ENCODE measurements at regions not wholly inside any gene's neighbourhood (a gene's known extent, or its start where the extent isn't known, plus 50 kb on each side); places are given as distances from the start of the nearest gene placed in this dataset.
A peak's percentile ranks its signal among the peaks of the same experiment; 100 is the strongest.
"Not testable (repeated sequence)": the region's sequence is repeated elsewhere in the genome, so short reads cannot be mapped to it uniquely, and the experiment has no call there.

DNA sequence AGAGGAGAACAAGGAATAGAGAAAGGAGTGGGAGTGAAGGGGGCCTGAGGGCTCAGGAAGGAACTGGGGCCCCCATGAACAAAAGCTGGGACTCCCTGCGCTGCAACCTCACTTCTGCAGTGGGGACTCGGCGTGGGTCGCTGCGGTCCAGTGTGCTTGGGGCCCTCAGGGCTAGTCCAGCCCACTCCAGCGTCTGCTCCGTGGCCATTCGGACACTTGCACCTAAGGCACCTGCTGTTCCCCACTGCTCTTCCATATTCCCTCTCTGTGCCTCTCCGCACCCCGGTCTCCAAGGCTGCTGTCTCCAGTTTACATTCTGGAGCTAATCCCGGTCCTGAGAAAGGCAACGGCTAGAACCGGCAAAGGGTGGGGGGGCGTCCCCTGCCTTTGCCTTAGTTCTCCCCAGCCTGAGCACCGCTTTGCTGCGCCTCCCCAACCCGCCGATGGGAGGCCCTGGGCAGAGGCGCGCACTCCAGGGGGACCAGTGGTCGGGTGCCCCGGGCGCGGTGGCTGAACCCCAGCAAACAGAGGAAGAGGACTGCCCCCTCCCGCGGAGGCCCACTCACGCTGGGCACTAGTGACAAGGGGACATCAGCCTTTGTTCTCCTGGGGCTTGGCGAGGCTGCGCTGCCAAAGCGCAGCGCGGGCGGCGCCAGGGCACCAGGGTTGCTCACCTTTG lies 327.7 kb upstream of the F9 start:
- intact Hi-C loops (cut with DNase I), result no loop called here

DNA sequence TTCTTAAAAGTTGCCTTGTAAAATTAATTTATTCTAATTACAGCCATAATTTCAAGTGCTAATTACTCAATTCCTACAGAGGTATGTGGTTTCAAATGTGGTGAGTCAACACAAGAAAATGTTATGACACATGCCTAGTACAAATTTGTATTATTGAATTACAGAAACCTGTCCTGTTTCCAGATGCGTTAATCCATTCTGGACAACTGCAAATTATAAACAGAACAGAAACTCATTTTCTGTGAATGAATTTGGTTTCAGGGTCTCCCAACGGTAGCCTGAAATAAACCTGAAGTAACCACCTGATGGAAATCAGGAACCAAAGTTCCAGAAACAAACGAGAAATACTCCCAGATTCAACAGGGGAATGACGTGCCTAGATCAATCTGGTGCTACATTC lies 328.6 kb upstream of the F9 start:
- intact Hi-C loops (cut with DNase I), result no loop called here
- DNase-seq, result no peak

More for the DNA sequence above, 327.7 kb upstream of the F9 start:
- peak in 3 of 10 donors; percentile 72 to 79 (median 73) for DNase-seq

DNA sequence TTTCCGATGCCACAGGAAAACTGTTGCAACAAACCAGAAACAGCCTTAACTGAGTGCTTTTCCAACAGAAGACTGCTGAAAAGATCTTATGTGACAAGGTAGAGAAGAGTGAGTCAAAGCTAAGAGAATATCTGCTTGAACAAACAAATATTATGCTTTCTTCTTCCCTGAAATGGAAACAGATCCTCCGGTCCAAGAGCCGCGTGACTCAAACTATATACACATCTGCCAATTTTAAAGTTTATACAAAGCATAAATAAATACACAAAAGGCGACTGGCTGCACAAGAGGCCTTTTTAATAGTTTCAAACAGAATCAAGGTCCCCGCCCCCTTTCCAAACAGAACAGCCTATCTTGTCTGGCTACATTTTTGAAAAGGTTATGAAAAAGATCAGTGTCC lies 329.7 kb upstream of the F9 start:
- intact Hi-C loops (cut with DNase I), result no loop called here
- DNase-seq, result no peak

DNA sequence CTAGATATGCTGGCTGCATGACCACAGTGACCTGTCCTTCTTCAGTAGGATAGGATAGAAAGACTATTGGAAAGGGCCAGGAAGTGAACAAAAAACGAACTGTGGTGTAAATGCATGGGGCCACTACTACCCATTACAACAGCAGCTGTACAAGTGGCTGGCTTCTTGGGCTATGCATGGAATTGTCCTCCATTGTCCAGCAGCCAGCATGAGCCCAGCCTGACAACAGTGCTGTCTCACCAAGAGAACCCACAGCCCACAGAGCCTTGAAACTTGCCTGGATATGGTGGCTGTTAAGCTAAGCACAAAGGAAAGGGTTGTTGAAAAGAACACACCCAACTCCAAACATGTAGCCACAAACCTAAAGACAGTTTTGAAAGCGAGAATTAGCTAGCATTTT lies 330.2 kb upstream of the F9 start:
- no peak for DNase-seq
- intact Hi-C loops (cut with DNase I), result no loop called here

DNA sequence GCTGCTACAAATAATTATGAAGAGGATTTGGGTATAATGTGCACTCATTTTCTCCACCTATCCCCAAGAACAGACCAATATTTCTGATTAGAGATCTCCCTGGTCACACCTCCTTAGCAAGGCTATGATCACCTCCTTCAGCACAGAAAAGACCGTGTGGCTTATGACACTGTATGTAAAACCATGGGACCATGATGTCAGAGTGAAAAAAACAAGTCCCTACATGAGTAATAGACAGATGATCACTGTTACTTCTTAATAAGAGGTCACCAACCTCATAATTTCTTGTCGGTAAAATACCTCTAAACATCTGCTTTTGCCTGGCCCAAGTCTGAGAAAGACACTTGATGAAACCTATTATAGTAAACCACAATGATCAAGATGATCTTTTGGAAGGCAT lies 330.6 kb upstream of the F9 start:
- intact Hi-C loops (cut with DNase I), result no loop called here

DNA sequence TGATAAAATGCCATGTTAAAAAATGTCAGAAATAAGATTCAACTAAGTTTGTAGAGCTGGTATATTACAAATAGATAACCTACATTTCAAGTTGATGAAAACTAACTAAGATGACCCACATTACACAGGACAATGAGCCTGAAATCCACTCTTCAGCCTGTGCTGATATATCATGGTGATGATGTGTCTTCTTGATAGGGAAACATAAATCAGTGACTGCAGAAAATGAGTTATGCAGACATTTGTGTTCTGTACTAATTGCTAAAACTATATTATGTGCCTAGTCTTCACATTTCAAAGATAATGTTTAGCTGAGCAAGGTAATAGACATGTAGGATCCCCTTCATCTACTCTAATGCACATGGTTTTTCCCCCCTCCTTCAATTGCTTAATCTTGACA lies 331.6 kb upstream of the F9 start:
- DNase-seq, result no peak
- intact Hi-C loops (cut with DNase I), result no loop called here

More for the DNA sequence above, 330.6 kb upstream of the F9 start:
- no peak for DNase-seq

DNA sequence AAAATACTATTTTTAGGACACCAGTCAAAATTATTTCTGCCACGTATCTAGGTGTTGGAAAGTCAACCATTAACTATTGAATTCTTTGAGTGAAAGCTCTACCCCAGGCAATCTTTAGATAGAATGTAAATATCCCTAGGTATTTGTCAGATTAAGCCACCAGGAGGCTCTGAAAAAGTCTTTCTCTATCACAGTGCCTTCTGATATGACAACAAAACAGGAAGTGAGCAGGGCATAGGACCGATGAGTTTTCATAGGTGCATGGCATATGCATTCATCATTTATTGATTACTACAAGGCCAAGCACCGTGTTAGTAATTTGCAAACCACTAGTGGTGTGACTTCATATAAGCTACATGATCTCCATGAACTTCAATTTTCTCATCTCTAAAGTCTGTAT lies 333.6 kb upstream of the F9 start:
- DNase-seq, result no peak
- intact Hi-C loops (cut with DNase I), result no loop called here

DNA sequence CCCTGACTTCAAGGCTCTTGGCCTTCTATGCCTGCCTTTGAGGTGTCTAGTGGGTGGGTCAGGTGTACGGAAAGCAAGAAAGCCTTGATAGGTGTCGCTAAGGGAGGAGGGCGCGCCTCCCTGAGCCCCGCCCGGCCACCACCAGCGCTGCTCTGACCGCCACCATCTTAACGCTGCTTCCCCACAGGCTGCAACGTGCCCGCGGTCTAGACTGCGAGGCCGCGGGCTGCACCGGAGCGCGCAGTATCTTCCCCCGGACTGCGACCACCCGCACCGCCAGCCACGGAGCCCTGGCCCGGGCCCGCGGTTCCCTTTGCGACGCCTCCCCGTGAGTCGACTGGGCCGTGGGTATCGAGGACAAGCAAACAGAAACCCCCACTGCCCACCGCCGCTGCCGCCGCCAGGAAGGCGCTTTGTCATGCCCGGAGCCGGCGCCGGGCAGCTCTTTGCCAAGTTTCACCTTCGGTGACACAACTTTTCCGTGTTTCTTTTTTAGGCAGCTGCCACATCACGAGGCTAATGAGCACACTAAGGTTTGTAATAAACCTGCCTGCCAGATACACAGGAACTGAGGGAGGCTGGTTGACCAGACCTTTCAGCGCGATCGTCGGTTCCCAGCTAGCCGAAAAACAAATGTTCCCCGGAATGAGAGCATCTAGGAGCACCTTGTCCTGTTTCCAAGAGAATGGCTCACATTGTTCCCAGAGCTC lies 335.8 kb upstream of the F9 start:
- intact Hi-C loops (cut with DNase I), result no loop called here
- DNase-seq, result peak in 3 of 10 donors; percentile 57 to 79 (median 78)

DNA sequence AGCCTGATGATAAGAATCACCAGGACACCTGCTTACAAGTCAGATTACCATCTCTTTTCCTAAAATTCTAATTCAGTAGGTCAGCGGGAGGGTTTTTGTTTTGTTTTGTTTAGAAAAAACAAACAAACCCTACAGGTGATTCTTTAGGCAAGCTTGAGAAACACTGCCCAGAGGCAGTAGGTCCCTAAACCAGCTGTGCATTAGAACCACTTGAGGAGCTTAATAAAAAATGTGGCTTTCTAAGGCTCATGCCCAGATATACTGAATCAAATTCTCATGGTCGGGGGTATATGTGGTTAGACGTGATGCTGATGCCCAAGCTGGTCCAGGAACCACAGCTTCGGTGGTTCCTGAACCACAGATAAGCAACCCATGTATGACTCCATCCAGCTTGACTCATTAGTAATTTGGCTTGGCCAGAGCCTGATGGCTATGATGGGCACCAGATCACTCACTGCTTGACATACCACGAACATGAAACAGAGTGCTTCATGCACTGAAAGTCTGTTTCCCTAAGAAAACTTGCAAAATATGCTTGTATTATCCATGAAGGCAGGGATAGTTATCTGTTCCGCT lies 338.1 kb upstream of the F9 start:
- intact Hi-C loops (cut with DNase I), result no loop called here
- DNase-seq, result no peak

DNA sequence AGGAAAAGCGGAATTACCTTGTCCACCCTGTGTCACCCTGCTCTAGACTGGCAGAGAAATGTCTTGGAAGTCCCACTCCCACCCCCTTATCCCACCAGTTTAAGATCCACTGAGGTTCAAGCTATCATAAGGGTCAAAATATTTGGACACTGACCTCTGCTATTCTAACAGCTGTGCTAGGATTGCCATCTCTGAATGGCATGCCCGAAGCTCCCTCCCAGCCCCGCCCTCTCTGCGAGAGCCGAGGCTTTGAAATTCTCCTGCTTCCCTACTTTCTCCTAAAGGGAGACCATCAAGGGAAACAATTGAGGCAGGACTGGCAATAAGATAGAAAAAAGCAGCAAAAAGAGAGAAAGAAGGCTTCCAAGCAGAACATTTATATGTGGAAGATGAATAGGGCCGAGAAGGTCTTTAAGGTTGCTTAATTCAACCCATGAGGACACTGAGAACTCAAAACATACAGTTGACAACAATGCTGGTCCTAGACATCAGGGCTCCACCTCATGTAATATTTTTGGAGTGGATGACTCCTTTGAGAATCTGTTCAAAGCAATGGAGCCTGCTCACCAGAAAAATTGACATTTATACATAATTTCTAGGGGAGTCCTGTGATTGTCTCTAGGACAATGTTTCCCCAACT lies 338.7 kb upstream of the F9 start:
- intact Hi-C loops (cut with DNase I), result no loop called here

DNA sequence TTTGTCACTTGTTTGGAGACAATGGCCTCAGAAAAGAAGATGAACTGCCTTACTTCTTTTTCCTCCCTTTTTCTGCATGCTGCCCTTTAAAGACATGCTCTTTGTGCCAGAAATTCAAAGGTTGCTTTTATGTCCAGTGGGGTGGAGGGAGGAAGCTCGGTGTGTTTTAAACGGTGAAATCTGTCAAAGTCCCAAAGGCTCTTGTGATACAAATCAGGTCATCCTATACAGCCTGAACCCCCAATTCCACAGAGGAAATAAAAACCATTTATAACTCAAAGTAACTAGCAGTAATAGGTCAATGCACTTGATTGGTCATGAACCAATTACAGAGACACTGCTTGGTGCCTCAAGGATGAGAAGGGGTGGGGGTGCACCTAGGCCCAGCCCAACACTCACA lies 339.3 kb upstream of the F9 start:
- DNase-seq, result no peak
- intact Hi-C loops (cut with DNase I), result no loop called here

More for the DNA sequence above, 338.7 kb upstream of the F9 start:
- DNase-seq, result no peak

DNA sequence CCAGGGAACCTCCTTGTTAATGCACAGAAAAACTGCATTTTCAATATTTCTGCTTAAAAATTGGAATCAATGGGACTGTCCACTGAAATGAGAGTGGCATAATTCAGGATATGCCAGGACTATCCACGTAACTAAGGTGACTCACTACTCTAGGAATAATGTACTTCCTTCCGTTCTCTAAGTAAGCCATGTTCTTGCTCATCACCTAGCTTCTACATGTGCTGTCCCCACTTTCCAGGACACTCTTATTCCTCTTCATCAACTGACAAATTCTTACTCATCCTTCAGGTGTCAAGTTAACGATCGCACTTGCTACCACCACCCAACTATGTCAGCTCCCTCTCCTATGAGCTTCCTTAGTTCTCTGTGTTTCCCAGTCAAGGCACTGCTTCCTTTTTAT lies 342.8 kb upstream of the F9 start:
- intact Hi-C loops (cut with DNase I), result no loop called here

DNA sequence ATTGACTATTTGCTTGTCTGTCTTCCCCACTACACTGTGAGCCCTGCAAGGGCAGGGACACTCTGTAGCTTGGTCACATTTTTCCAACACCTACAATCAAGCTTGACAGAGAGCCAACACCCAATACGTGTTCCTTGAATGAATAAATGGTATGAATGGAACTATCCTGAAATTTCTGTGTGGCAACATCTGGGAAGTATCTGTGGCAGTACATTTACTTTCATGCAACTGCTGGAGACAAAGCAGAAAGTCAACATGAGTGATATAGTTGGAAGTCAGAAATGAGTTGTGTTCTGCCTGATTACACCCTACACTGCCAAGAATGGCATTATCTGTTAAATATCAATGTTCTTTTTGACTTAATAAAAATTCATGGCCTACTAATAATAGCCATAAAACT lies 343.5 kb upstream of the F9 start:
- DNase-seq, result no peak
- intact Hi-C loops (cut with DNase I), result no loop called here

More for the DNA sequence above, 342.8 kb upstream of the F9 start:
- no peak for DNase-seq

DNA sequence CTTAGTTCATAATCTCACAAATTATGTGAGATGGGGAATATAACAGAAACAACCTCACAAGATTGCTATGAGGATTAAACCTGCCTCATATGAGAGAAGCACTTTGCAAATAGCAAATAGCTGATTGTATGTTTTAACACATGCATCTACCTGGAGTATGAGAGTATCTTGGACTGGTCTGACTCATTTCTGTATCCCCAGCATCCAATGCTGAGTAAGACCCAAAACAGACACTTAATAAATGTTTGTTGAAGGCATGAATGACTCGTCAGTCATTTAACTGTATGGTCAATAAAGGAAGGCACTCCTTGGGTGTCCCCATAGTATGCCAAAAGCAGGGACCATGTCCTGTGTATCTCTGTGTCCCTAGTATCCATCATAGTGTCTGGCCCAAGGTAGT lies 350.9 kb upstream of the F9 start:
- intact Hi-C loops (cut with DNase I), result no loop called here

DNA sequence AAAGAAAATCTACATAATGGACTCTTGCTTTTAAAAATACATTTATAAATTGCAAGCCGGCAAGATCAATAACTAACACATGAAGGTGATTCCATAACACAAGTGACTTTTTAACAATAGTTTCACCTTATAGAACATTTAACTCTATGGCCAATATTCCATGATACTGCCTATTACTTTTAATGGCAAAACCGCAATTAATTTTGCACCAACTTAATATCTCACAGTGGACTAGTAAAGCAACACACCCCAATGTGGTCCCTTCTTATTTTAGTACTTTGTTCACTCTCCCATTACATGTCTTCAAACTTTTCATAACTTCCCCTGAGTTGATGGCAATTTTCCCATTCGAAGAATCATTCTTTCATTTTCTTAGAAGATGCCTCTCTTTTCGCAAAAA lies 351.6 kb upstream of the F9 start:
- intact Hi-C loops (cut with DNase I), result no loop called here
- DNase-seq, result no peak

More for the DNA sequence above, 350.9 kb upstream of the F9 start:
- no peak for DNase-seq

DNA sequence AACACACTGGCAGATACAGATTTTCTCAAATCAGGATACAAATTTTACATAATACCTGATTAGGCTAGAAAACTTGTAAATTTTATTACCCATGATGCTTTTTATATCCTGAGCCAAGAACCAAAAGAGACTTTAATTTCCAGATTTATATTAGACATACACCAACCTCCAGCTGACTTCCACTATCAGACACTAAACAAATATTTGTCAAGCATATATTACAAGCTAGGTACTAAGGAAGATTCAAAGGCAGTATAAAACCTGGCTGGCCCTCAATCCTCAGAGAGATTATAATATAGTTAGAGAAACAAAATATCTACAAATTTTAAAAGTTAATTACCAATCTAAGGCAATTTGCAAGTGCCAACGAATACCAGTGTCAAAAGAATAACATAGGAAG lies 357.8 kb upstream of the F9 start:
- intact Hi-C loops (cut with DNase I), result no loop called here
- no peak for DNase-seq

DNA sequence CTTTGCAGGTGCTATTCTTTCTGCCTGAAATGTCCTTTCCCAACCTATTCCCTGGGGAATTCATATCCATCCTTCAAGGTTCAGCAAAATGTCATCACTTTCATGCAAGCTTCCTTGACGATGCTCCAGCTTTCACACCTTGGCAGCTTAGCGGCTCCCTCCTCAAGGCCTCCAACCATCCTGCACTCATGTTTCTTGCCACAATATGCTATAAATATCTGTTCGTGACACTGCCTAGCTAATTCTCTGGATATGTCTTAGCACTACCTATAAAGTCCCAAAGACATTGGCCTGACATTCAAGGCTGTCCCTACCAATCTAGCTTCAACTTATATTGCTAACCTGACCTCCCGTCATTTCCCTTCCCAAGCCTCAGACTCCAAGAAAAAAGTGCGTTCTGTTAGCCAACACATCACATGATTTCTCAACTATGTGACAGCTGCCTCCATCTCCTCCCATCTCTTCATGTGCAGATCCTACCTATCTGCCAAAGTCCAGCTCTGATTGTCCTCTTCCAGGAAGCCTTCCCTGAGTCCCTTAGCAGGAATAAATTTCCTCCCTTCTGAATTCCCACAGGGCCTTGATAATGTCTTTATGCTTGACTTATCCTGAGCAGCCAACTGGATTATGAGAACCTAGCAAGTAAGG lies 359.9 kb upstream of the F9 start:
- intact Hi-C loops (cut with DNase I), result no loop called here
- DNase-seq, result no peak

DNA sequence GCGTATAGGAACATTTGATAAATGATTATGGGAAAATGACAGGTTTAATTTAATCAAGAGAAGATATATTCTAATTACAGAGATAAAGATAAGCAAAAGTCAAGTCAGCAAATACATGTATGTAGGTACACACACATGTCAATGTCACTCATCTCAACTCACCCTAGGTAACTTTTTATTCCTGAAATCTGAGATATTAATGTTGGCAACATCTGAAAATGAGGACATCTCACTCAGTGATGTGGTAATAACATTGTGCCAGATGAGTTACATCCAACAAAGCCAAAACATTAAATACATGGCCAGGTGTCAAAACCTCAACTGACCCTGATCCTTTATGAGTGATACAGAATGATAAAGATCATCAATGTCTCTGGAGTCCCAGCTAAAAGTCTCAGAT lies 363.3 kb upstream of the F9 start:
- intact Hi-C loops (cut with DNase I), result no loop called here
- DNase-seq, result no peak

DNA sequence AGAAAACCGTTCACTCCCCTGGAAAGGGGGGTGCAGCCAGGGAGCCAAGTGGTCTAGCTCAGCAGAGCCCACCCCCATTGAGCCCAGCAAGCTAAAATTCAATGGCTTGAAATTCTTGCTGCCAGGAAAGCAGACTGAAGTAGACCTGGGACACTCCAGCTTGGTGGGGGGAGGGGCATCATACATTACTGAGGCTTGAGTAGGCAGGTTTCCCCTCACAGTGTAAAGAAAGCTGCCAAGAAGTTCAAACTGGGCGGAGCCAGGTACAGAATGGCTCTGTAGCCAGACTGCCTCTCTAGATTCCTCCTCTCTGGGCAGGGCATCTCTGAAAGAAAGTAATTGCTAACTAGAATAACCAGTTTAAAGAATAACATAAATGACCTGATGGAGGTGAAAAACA lies 372.3 kb upstream of the F9 start:
- no peak for DNase-seq
- intact Hi-C loops (cut with DNase I), result no loop called here

DNA sequence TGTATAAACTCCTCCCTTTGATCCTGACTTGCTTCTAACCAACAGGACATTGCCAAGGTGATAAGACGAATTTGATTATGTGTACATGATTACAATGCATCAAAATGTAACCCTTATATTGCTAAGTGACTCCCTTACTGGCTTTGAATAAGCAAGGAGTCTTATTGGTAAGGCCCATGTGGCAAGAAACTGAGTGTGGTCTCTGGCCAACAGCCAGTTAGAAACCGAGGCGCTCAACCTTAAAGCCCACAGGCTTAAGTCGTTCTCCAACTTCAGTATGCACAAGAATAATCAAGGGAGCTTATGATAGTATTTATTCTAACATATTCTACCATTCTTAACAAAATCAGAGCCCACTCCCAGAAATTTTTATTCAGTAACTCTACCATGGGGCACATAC lies 374.2 kb upstream of the F9 start:
- DNase-seq, result no peak
- intact Hi-C loops (cut with DNase I), result no loop called here

DNA sequence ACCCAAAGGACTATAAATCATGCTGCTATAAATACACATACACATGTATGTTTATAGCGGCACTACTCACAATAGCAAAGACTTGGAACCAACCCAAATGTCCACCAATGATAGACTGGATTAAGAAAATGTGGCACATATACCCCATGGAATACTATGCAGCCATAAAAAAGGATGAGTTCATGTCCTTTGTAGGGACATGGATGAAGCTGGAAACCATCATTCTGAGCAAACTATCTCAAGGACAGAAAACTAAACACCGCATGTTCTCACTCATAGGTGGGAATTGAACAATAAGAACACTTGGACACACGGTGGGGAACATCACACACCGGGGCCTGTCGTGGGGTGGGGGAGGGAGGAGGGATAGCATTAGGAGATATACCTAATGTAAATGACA lies 383.9 kb upstream of the F9 start:
- DNase-seq; intact Hi-C loops (cut with DNase I): not testable (repeated sequence)

All from posterior cingulate gyrus (tissue), 11 donors.